AG04450 (cell line): ENCODE measurements at regions not wholly inside any gene's neighbourhood (a gene's known extent, or its start where the extent isn't known, plus 50 kb on each side); places are given as distances from the start of the nearest gene placed in this dataset.

Experiments
- CTCF ChIA-PET: fragments of 300-600, 350-600 bp; formaldehyde crosslinking; extraction: SDS; loops from one replicate; lab custom pipeline; 2022; ENCODE audit warnings: antibody characterized with exemption, inconsistent platforms; lab: Charles Lee
- POLR2A ChIA-PET: fragments of 350-600 bp; formaldehyde crosslinking; extraction: SDS; loops from one replicate; lab custom pipeline; 2021; ENCODE audit warnings: antibody characterized with exemption, inconsistent platforms; lab: Yijun Ruan, JAX
- DNase-seq: peaks from one replicate; pipeline ENCODE4 v3.0.0-alpha.2; 2011; ENCODE audit warnings: low read depth, low spot score
- H3K27ac ChIP-seq: one replicate; pipeline ENCODE4 v1.5.1; 2012; ENCODE audit warnings: low read depth, low read length, control low read depth
- H3K27me3 ChIP-seq: one replicate; pipeline ENCODE4 v1.6.0; 2012; ENCODE audit warnings: low read length; ENCODE audit not compliant: control insufficient read depth, insufficient read depth
- H3K4me3 ChIP-seq: 2 replicates; pipeline ENCODE4 v1.5.1; 2011; ENCODE audit warnings: mild to moderate bottlenecking, low read depth, low read length, control low read depth
- H3K9me3 ChIP-seq: 2 replicates; pipeline ENCODE4 v1.5.1; 2012; ENCODE audit warnings: low read length; ENCODE audit not compliant: control insufficient read depth, insufficient read depth
- TF ChIP-seq, protein P1 (sequence below): IDR thresholded peaks from 2 replicates; pipeline ENCODE4 v1.5.1; 2011; ENCODE audit warnings: low read depth, low read length, control low read depth, inconsistent platforms

DNA sequence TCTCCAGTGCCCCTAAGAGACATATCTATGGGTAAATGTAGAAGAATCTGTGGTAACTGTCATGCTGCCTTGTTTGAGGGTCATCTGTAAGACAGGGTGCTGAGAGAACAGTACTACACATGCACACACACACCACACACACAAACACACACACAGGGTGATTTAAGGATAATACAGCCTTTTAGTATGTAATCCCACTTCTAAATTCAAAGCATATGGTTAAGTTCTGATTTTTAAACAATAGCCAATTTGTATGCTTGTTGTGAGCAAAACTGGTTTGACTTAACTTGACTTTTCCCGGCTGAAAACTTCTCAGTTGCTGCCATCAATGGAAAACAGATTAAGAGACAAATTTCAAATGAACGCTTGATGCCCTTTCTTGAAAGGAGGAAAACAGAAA lies 241.8 kb downstream of the ADGRG6 start:
- TF ChIP-seq, protein P1, sequence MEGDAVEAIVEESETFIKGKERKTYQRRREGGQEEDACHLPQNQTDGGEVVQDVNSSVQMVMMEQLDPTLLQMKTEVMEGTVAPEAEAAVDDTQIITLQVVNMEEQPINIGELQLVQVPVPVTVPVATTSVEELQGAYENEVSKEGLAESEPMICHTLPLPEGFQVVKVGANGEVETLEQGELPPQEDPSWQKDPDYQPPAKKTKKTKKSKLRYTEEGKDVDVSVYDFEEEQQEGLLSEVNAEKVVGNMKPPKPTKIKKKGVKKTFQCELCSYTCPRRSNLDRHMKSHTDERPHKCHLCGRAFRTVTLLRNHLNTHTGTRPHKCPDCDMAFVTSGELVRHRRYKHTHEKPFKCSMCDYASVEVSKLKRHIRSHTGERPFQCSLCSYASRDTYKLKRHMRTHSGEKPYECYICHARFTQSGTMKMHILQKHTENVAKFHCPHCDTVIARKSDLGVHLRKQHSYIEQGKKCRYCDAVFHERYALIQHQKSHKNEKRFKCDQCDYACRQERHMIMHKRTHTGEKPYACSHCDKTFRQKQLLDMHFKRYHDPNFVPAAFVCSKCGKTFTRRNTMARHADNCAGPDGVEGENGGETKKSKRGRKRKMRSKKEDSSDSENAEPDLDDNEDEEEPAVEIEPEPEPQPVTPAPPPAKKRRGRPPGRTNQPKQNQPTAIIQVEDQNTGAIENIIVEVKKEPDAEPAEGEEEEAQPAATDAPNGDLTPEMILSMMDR = no peak
- H3K27ac ChIP-seq = no peak overlapping the region
- POLR2A ChIA-PET = no interaction called here
- CTCF ChIA-PET = no interaction called here
- H3K4me3 ChIP-seq = no peak overlapping the region
- no peaks in the 10 kb centered on the region for H3K9me3 ChIP-seq
- no peaks in the 10 kb centered on the region for H3K27me3 ChIP-seq
- no peak for DNase-seq

DNA sequence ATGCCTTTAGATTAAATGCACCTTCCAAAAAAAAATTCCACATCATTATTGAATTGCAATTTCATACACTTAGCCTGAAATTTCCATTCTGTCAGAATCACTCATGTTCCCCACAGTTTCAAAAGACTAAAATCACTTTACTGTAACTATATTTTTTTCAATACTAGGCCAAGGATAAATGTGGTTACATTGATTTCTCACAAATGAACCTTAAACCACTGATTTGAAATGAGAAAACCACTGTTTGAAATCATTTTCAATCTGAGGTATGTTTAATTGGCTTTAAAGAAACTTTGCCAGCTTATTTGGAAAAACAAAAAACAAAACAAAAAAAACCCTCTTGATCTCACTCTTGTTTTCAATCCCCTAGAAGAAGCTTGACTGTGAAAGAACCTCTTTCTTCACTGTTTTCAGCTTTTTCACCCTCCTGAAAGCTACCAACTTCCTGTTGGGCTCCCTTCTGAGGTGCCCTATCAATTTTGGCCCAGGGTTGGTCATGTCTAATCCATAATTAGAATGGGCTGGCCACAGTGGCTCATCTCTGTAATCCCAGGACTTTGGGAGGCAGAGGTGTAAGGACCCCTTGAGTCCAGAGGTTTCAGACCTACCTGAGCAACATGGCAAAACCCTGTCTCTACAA lies 242.5 kb downstream of the ADGRG6 start:
- TF ChIP-seq, protein P1 = no peak
- Histone ChIP-seq H3K27me3 (no peaks in the 10 kb centered on the region), H3K9me3 (no peaks in the 10 kb centered on the region), H3K27ac (no peak overlapping the region), H3K4me3 (no peak overlapping the region)
- DNase-seq = no peak
- CTCF ChIA-PET = no interaction called here
- POLR2A ChIA-PET = no interaction called here

DNA sequence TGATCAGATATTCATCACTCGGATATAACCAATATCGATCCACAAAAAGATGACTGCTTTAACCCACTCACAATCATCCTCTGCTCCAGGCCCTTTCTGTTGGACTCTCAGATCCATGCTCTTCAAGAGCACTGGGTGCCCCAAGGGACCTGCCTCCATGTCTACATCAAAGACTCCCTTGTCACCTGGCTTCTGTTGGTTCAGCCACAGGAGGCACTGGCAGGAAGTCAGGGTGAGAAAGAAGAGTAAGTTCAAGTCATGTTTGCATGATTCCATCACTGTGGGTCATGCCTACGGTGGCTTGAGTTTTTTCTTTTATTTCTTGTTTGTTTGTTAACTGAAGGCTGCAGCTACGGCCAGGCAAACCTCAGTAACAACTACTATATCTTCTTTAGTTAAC lies 243.3 kb downstream of the ADGRG6 start:
- Histone ChIP-seq H3K9me3 (no peaks in the 10 kb centered on the region), H3K27me3 (no peaks in the 10 kb centered on the region), H3K27ac (no peak overlapping the region), H3K4me3 (no peak overlapping the region)
- POLR2A ChIA-PET = no interaction called here
- CTCF ChIA-PET = no interaction called here
- DNase-seq = no peak
- TF ChIP-seq, protein P1 = no peak

DNA sequence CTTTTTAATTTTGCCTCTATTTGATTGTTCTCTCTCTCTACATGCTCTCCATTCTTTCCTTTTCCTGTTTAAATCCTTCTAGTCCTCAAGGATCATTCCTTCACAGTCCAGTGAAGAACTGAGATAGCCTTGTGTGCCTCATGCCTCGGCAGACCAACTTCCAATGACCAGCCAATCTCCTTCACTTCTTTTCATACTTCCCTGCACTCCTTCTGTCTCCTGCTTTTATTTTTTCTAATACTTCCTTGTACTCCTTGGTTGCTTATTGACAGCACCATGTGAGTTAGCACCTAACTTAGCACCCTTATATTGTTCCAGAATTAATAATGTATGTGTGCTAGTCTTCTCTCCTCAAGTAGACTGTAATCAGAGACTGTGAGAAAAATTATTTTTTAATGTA lies 246.8 kb downstream of the ADGRG6 start:
- no peak overlapping the region for H3K4me3 ChIP-seq
- ChIA-PET POLR2A (no interaction called here), CTCF (no interaction called here)
- no peaks in the 10 kb centered on the region for H3K9me3 ChIP-seq
- TF ChIP-seq, protein P1 = no peak
- no peak overlapping the region for H3K27ac ChIP-seq
- DNase-seq = no peak
- peaks cover 5% of the 10 kb centered on the region for H3K27me3 ChIP-seq

- Histone ChIP-seq H3K27me3 (peaks cover 5% of the 10 kb centered on the region), H3K9me3 (no peaks in the 10 kb centered on the region), H3K27ac (no peak overlapping the region), H3K4me3 (no peak overlapping the region)
- DNase-seq = no peak
- ChIA-PET POLR2A (no interaction called here), CTCF (interaction anchor here (1.2 to 2.3 kb wide), 2 partner anchors 16 to 76 kb away, joined by 3 to 16 read pairs; no protein-coding TSS in a partner anchor)
- TF ChIP-seq, protein P1 = no peak
Observed at GRCh38 chr6:142550310-142551063, 248.7 kb downstream of the ADGRG6 start.
